A549 (cell line): ENCODE measurements at regions not wholly inside any gene's neighbourhood (a gene's known extent, or its start where the extent isn't known, plus 50 kb on each side); places are given as distances from the start of the nearest gene placed in this dataset.

ENCODE experiments used
- ATAC-seq, 2 experiments: fragments of 200-7000 bp in 1 of 2; fragments of >200 bp in 1 of 2; cut with Nextera tagmentation in 1 of 2; cut with Tn5 transposase in 1 of 2; 3 replicates each; pipeline versions ENCODE4 v1.8.0 to v1.9.1; 2018 to 2020; ENCODE audit warnings: mild to moderate bottlenecking in 1 of 2, moderate library complexity in 1 of 2
- CTCF ChIA-PET: fragments of 300-600 bp; sonication (Branson Sonifier 250); formaldehyde crosslinking; extraction: SDS; loops from one replicate; lab custom pipeline; 2021; ENCODE audit warnings: antibody characterized with exemption, inconsistent platforms; lab: Yijun Ruan, JAX
- POLR2A ChIA-PET: fragments of 350-600 bp; formaldehyde crosslinking; extraction: SDS; loops from one replicate; lab custom pipeline; 2021; ENCODE audit warnings: antibody characterized with exemption, inconsistent platforms; lab: Yijun Ruan, JAX
- DNase-seq, 2 experiments: peaks; one replicate each; pipeline versions ENCODE4 v3.0.0 to v3.0.0-alpha.2; 2011 to 2016; ENCODE audit warnings: low read depth in 1 of 2, low spot score in 1 of 2
- FAIRE-seq: peaks from 2 replicates; lab custom pipeline; 2011; peaks lifted over from hg19 to GRCh38; lab: Jason Lieb, UNC
- H3K27ac ChIP-seq, 2 experiments: fragments of >200 bp; sonication (Bioruptor Twin); formaldehyde crosslinking; 3 replicates each; pipeline ENCODE4 v1.5.1; 2016 to 2017
- H3K4me1 ChIP-seq: fragments of >200 bp; sonication (Bioruptor Twin); formaldehyde crosslinking; 3 replicates; pipeline ENCODE4 v1.6.1; 2016
- H3K4me2 ChIP-seq: fragments of >200 bp; sonication (Bioruptor Twin); formaldehyde crosslinking; 3 replicates; pipeline ENCODE4 v1.6.1; 2016
- H3K4me3 ChIP-seq: fragments of >200 bp; sonication (Bioruptor Twin); formaldehyde crosslinking; 3 replicates; pipeline ENCODE4 v1.5.1; 2016
- H3K9me3 ChIP-seq: fragments of >200 bp; sonication (Bioruptor Twin); formaldehyde crosslinking; 3 replicates; pipeline ENCODE4 v1.6.1; 2016
- CBX8 ChIP-seq: fragments of 200-600 bp; sonication (generic); IDR thresholded peaks from 2 replicates; pipeline ENCODE4 v1.6.1; 2016
- CHD2 ChIP-seq: fragments of 150-350 bp; IDR thresholded peaks from 2 replicates; pipeline ENCODE4 v1.6.1; 2014; ENCODE audit warnings: low read length; ENCODE audit not compliant: partially characterized antibody
- EHF ChIP-seq: fragments of 250-450 bp; sonication (Bioruptor Pico); IDR thresholded peaks from 2 replicates; pipeline ENCODE4 v1.5.0; 2020; ENCODE audit warnings: mild to moderate bottlenecking
- EHMT2 ChIP-seq: fragments of 200-600 bp; sonication (generic); IDR thresholded peaks from 2 replicates; pipeline ENCODE4 v1.6.1; 2016; ENCODE audit warnings: antibody characterized with exemption, low read depth, mild to moderate bottlenecking, moderate library complexity
- EP300 ChIP-seq, 2 experiments: fragments of >200 bp; sonication (Bioruptor Twin); formaldehyde crosslinking; IDR thresholded peaks; 2 replicates in 1 of 2; 3 replicates in 1 of 2; pipeline ENCODE4 v1.6.1; 2016 to 2017
- FOSB ChIP-seq: fragments of 250-450 bp; sonication (Bioruptor Pico); IDR thresholded peaks from 2 replicates; pipeline ENCODE4 v1.5.0; 2020; ENCODE audit warnings: mild to moderate bottlenecking, moderate library complexity
- FOXS1 ChIP-seq: fragments of 250-450 bp; sonication (Bioruptor Pico); IDR thresholded peaks from 2 replicates; pipeline ENCODE4 v1.5.0; 2020; ENCODE audit warnings: mild to moderate bottlenecking, moderate library complexity
- HOXB13 ChIP-seq: fragments of 250-450 bp; sonication (Bioruptor Pico); IDR thresholded peaks from 2 replicates; pipeline ENCODE4 v1.5.0; 2020; ENCODE audit warnings: low read depth, mild to moderate bottlenecking, moderate library complexity
- JUNB ChIP-seq: fragments of >200 bp; sonication (Bioruptor Twin); formaldehyde crosslinking; IDR thresholded peaks from 2 replicates; pipeline ENCODE4 v1.6.1; 2016
- KDM5A ChIP-seq: fragments of 200-600 bp; sonication (generic); IDR thresholded peaks from 2 replicates; pipeline ENCODE4 v1.6.1; 2016; ENCODE audit warnings: antibody characterized with exemption, mild to moderate bottlenecking
- MAZ ChIP-seq: fragments of 150-350 bp; IDR thresholded peaks from 2 replicates; pipeline ENCODE4 v1.6.1; 2014; ENCODE audit warnings: antibody characterized with exemption, low read depth, low read length, borderline replicate concordance
- NFE2L2 ChIP-seq: fragments of 150-350 bp; conservative IDR thresholded peaks from 2 replicates; pipeline ENCODE4 v1.6.1; 2014; ENCODE audit warnings: low read length
- NPAS2 ChIP-seq: fragments of 250-450 bp; sonication (Bioruptor Pico); IDR thresholded peaks from 2 replicates; pipeline ENCODE4 v1.8.0; 2022; ENCODE audit warnings: mild to moderate bottlenecking, moderate library complexity, borderline replicate concordance
- NR3C1 ChIP-seq: fragments of >200 bp; sonication (Bioruptor Twin); formaldehyde crosslinking; IDR thresholded peaks from 3 replicates; pipeline ENCODE4 v1.6.1; 2017
- RCOR1 ChIP-seq: fragments of 150-350 bp; IDR thresholded peaks from 2 replicates; pipeline ENCODE4 v1.6.1; 2014; ENCODE audit warnings: antibody characterized with exemption, low read length, low read depth
- SMC3 ChIP-seq: fragments of >200 bp; sonication (Bioruptor Twin); formaldehyde crosslinking; IDR thresholded peaks from 3 replicates; pipeline ENCODE4 v1.6.1; 2018; ENCODE audit warnings: inconsistent platforms
- TFCP2L1 ChIP-seq: fragments of 250-450 bp; sonication (Bioruptor Pico); IDR thresholded peaks from 2 replicates; pipeline ENCODE4 v1.5.0; 2021; ENCODE audit warnings: mild to moderate bottlenecking
- TP53 ChIP-seq: fragments of 250-450 bp; sonication (Bioruptor Pico); IDR thresholded peaks from 2 replicates; pipeline ENCODE4 v1.5.0; 2021; ENCODE audit warnings: mild to moderate bottlenecking, moderate library complexity
- ZFP36 ChIP-seq: fragments of 450-650 bp; IDR thresholded peaks from 2 replicates; pipeline ENCODE4 v1.6.1; 2014; ENCODE audit warnings: borderline replicate concordance; ENCODE audit not compliant: partially characterized antibody
- ZNF302 ChIP-seq: fragments of 250-450 bp; sonication (Bioruptor Pico); IDR thresholded peaks from 2 replicates; pipeline ENCODE4 v1.9.0; 2021; ENCODE audit warnings: inconsistent platforms, mild to moderate bottlenecking, moderate library complexity
- ZSCAN20 ChIP-seq: fragments of 250-450 bp; sonication (Bioruptor Pico); IDR thresholded peaks from 2 replicates; pipeline ENCODE4 v1.8.0; 2022; ENCODE audit warnings: mild to moderate bottlenecking, moderate library complexity
- WGBS: methylation state at CpG from one replicate; pipeline ENCODE4 v1.1.6; 2017; ENCODE audit errors: missing lambda C conversion rate; 5-methylcytosine and 5-hydroxymethylcytosine counted together
- TF ChIP-seq, protein P1 (sequence below): fragments of 450-650 bp; IDR thresholded peaks from 2 replicates; pipeline ENCODE4 v1.6.1; 2014; ENCODE audit warnings: antibody characterized with exemption
- TF ChIP-seq, protein P2 (sequence below): IDR thresholded peaks from 2 replicates; pipeline ENCODE4 v1.6.1; 2012; ENCODE audit warnings: low read depth, borderline replicate concordance
- TF ChIP-seq, protein P3 (sequence below): fragments of >200 bp; sonication (Bioruptor Twin); formaldehyde crosslinking; IDR thresholded peaks from 3 replicates; pipeline ENCODE4 v1.6.1; 2016
- TF ChIP-seq, protein P4 (sequence below): IDR thresholded peaks from 2 replicates; pipeline ENCODE4 v1.6.1; 2012
- TF ChIP-seq, protein P5 (sequence below): fragments of 200-600 bp; sonication (generic); IDR thresholded peaks from 2 replicates; pipeline ENCODE4 v1.6.1; 2016; ENCODE audit warnings: antibody characterized with exemption, mild to moderate bottlenecking, moderate library complexity
- TF ChIP-seq, protein P6 (sequence below): fragments of 250-450 bp; sonication (Bioruptor Pico); IDR thresholded peaks from 2 replicates; pipeline ENCODE4 v1.5.0; 2021; ENCODE audit warnings: mild to moderate bottlenecking, moderate library complexity, borderline replicate concordance

DNA sequence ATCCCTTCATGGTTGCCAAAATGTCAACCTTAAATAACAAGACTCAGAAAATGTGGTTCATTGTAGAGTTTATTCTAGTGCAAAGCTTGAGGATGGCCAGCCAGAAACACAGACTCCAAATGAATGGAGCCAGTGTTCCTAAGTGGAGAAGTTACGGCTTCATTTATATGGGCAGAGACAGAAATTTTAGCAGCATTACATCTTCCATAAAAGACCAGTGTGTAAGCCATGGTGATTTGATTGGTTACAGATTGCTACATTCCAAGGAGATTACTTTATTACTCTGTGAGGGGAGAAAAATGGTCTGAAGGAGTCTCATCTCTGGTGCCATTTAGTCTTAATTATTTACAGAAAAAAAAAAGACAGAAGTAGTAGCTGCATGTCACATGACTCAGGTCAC is 97.8 kb downstream of the OTOR start:
- Histone ChIP-seq H3K9me3 (no peaks in the 10 kb centered on the region), H3K4me3 (no peak overlapping the region), H3K4me1 (no peaks in the 10 kb centered on the region), H3K27ac (no peak overlapping the region), H3K4me2 (no peak overlapping the region)
- ATAC-seq (no peak), FAIRE-seq (no peak), DNase-seq (no peak)
- CTCF ChIA-PET, result interaction anchor here (0.8 to 1.5 kb wide), 2 partner anchors 24 to 43 kb away, joined by 4 to 12 read pairs; no protein-coding TSS in a partner anchor
- TF ChIP-seq ZSCAN20 (CRISPR knock-in tag) (no peak), TFCP2L1 (CRISPR knock-in tag) (no peak), ZNF302 (CRISPR knock-in tag) (no peak), FOXS1 (no peak), EP300 (IDR thresholded peaks at IDR 0.05) (no peak), ZFP36 (no peak), SMC3 (no peak)
- 58% methylated on average over 1 of the region's 1 CpG for WGBS
- POLR2A ChIA-PET, result no interaction called here

DNA sequence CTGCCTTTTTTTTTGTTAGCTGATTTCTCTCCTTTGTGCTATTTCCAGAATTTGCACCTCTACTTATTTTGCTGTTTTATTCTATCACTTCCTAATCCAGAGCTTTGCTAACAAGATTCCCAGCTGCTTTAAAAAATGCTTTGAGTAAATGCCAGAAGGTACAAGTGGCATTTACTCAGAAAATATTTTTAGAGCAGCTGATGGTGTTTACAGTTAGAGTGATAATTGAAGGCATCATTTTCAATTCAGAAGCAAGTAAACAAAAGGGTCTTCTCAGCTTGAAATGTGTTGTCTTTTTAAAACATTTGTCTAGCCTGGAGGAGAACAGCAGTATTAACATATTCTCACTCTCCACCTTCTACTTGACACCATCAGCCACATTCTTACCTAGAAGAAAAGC is 99.9 kb downstream of the OTOR start:
- ATAC-seq (no peak), FAIRE-seq (no peak), DNase-seq (no peak)
- Histone ChIP-seq H3K9me3 (no peaks in the 10 kb centered on the region), H3K4me3 (no peak overlapping the region), H3K4me1 (no peaks in the 10 kb centered on the region), H3K27ac (no peak overlapping the region), H3K4me2 (no peak overlapping the region)
- TF ChIP-seq HOXB13 (no peak), EHMT2 (no peak), CBX8 (no peak), RCOR1 (no peak), TP53 (CRISPR knock-in tag) (no peak), EP300 (IDR thresholded peaks at IDR 0.05) (no peak)
- TF ChIP-seq, protein P1, sequence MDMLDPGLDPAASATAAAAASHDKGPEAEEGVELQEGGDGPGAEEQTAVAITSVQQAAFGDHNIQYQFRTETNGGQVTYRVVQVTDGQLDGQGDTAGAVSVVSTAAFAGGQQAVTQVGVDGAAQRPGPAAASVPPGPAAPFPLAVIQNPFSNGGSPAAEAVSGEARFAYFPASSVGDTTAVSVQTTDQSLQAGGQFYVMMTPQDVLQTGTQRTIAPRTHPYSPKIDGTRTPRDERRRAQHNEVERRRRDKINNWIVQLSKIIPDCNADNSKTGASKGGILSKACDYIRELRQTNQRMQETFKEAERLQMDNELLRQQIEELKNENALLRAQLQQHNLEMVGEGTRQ, result no peak
- TF ChIP-seq, protein P2, sequence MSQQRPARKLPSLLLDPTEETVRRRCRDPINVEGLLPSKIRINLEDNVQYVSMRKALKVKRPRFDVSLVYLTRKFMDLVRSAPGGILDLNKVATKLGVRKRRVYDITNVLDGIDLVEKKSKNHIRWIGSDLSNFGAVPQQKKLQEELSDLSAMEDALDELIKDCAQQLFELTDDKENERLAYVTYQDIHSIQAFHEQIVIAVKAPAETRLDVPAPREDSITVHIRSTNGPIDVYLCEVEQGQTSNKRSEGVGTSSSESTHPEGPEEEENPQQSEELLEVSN, result no peak
- CTCF ChIA-PET, result no interaction called here
- POLR2A ChIA-PET, result no interaction called here

DNA sequence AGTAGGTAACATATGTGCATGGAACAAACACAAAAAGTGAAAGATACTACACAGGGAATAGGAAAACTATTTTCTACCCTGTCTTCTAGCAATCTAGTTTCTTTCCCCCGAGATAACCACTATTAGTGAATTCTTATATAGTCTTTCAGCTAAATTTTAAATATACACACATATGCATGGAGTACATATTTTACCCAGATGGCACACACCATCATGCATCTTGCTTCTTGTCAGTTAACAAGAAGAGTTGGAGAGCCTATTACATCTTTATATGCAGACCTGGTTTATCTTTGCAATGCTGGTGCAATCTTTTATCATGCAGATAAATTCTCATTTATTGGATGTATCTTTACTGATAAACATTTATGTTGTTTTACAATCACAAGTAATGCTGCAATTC is 100.4 kb downstream of the OTOR start:
- 2% methylated on average over 1 of the region's 1 CpG for WGBS
- CTCF ChIA-PET, result no interaction called here

More for the DNA sequence above, 100.4 kb downstream of the OTOR start:
- FAIRE-seq (no peak), ATAC-seq (no peak), DNase-seq (no peak)
- Histone ChIP-seq H3K4me1 (no peaks in the 10 kb centered on the region), H3K4me2 (no peak overlapping the region), H3K9me3 (no peaks in the 10 kb centered on the region), H3K4me3 (no peak overlapping the region), H3K27ac (no peak overlapping the region)
- POLR2A ChIA-PET, result no interaction called here
- TF ChIP-seq, protein P3, sequence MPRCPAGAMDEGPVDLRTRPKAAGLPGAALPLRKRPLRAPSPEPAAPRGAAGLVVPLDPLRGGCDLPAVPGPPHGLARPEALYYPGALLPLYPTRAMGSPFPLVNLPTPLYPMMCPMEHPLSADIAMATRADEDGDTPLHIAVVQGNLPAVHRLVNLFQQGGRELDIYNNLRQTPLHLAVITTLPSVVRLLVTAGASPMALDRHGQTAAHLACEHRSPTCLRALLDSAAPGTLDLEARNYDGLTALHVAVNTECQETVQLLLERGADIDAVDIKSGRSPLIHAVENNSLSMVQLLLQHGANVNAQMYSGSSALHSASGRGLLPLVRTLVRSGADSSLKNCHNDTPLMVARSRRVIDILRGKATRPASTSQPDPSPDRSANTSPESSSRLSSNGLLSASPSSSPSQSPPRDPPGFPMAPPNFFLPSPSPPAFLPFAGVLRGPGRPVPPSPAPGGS, result no peak
- TF ChIP-seq, protein P4, sequence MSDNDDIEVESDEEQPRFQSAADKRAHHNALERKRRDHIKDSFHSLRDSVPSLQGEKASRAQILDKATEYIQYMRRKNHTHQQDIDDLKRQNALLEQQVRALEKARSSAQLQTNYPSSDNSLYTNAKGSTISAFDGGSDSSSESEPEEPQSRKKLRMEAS, result no peak
- TF ChIP-seq KDM5A, result no peak
- TF ChIP-seq ZSCAN20 (CRISPR knock-in tag), result no peak
- no peak for TF ChIP-seq EHF (CRISPR knock-in tag)
- no peak for TF ChIP-seq NFE2L2
- TF ChIP-seq JUNB, result no peak
- no peak for TF ChIP-seq FOSB (CRISPR knock-in tag)
- no peak for TF ChIP-seq ZFP36
- TF ChIP-seq MAZ, result no peak
- no peak for TF ChIP-seq NR3C1
- TF ChIP-seq CHD2, result no peak
- TF ChIP-seq NPAS2 (CRISPR knock-in tag), result no peak
- TF ChIP-seq SMC3, result no peak
- TF ChIP-seq, protein P1, result no peak
- TF ChIP-seq TFCP2L1 (CRISPR knock-in tag), result no peak
- TF ChIP-seq, protein P5, sequence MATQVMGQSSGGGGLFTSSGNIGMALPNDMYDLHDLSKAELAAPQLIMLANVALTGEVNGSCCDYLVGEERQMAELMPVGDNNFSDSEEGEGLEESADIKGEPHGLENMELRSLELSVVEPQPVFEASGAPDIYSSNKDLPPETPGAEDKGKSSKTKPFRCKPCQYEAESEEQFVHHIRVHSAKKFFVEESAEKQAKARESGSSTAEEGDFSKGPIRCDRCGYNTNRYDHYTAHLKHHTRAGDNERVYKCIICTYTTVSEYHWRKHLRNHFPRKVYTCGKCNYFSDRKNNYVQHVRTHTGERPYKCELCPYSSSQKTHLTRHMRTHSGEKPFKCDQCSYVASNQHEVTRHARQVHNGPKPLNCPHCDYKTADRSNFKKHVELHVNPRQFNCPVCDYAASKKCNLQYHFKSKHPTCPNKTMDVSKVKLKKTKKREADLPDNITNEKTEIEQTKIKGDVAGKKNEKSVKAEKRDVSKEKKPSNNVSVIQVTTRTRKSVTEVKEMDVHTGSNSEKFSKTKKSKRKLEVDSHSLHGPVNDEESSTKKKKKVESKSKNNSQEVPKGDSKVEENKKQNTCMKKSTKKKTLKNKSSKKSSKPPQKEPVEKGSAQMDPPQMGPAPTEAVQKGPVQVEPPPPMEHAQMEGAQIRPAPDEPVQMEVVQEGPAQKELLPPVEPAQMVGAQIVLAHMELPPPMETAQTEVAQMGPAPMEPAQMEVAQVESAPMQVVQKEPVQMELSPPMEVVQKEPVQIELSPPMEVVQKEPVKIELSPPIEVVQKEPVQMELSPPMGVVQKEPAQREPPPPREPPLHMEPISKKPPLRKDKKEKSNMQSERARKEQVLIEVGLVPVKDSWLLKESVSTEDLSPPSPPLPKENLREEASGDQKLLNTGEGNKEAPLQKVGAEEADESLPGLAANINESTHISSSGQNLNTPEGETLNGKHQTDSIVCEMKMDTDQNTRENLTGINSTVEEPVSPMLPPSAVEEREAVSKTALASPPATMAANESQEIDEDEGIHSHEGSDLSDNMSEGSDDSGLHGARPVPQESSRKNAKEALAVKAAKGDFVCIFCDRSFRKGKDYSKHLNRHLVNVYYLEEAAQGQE, result no peak
- TF ChIP-seq, protein P6, sequence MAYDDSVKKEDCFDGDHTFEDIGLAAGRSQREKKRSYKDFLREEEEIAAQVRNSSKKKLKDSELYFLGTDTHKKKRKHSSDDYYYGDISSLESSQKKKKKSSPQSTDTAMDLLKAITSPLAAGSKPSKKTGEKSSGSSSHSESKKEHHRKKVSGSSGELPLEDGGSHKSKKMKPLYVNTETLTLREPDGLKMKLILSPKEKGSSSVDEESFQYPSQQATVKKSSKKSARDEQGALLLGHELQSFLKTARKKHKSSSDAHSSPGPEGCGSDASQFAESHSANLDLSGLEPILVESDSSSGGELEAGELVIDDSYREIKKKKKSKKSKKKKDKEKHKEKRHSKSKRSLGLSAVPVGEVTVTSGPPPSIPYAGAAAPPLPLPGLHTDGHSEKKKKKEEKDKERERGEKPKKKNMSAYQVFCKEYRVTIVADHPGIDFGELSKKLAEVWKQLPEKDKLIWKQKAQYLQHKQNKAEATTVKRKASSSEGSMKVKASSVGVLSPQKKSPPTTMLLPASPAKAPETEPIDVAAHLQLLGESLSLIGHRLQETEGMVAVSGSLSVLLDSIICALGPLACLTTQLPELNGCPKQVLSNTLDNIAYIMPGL (CRISPR knock-in tag), result no peak
